Keratinocyte (primary cell): ENCODE measurements at regions not wholly inside any gene's neighbourhood (a gene's known extent, or its start where the extent isn't known, plus 50 kb on each side); places are given as distances from the start of the nearest gene placed in this dataset.
A peak's percentile ranks its signal among the peaks of the same experiment; 100 is the strongest.

Experiments used
- DNase-seq: peaks from one replicate; pipeline ENCODE4 v3.0.0-alpha.2; 2011; ENCODE audit warnings: low read depth, missing footprints, low spot score
- FAIRE-seq: peaks from 2 replicates; lab custom pipeline; 2011; peaks lifted over from hg19 to GRCh38; lab: Jason Lieb, UNC
- H2AFZ ChIP-seq: 2 replicates; pipeline ENCODE4 v1.6.0; 2012; ENCODE audit warnings: low read length, control low read depth, inconsistent platforms; ENCODE audit not compliant: control insufficient read depth
- H3K27ac ChIP-seq: 2 replicates; pipeline ENCODE4 v1.5.1; 2011; ENCODE audit warnings: low read length; ENCODE audit not compliant: control insufficient read depth, insufficient read depth
- H3K27me3 ChIP-seq: 3 replicates; pipeline ENCODE4 v1.6.0; 2011; ENCODE audit warnings: low read length; ENCODE audit not compliant: control insufficient read depth, insufficient read depth; ENCODE audit errors: extremely low read depth
- H3K36me3 ChIP-seq, 2 experiments: 2 replicates in 1 of 2; 3 replicates in 1 of 2; pipeline ENCODE4 v1.5.1; 2011; ENCODE audit warnings: low read length in 2 of 2, mild to moderate bottlenecking in 1 of 2; ENCODE audit not compliant: control insufficient read depth in 2 of 2, insufficient read depth in 2 of 2; ENCODE audit errors: extremely low read depth in 1 of 2
- H3K4me1 ChIP-seq: 3 replicates; pipeline ENCODE4 v1.5.1; 2011; ENCODE audit warnings: low read length; ENCODE audit not compliant: control insufficient read depth, insufficient read depth; ENCODE audit errors: extremely low read depth
- H3K4me2 ChIP-seq: 3 replicates; pipeline ENCODE4 v1.6.0; 2011; ENCODE audit warnings: low read depth, low read length; ENCODE audit not compliant: control insufficient read depth, insufficient read depth; ENCODE audit errors: extremely low read depth
- H3K4me3 ChIP-seq, 3 experiments: fragments of 200-600 bp in 1 of 3; sonication (generic) in 1 of 3; 2 replicates in 2 of 3; 3 replicates in 1 of 3; pipeline ENCODE4 v1.5.1; 2011 to 2016; ENCODE audit warnings: low read length in 3 of 3, mild to moderate bottlenecking in 3 of 3, control low read depth in 2 of 3, inconsistent platforms in 1 of 3, low read depth in 1 of 3, mixed read lengths in 1 of 3, mixed run types in 1 of 3, moderate library complexity in 1 of 3; ENCODE audit not compliant: control insufficient read depth in 2 of 3, insufficient read depth in 2 of 3; ENCODE audit errors: extremely low read depth in 1 of 3
- H3K79me2 ChIP-seq: 2 replicates; pipeline ENCODE4 v1.6.0; 2012; ENCODE audit warnings: low read length; ENCODE audit not compliant: control insufficient read depth, insufficient read depth
- H3K9ac ChIP-seq: 3 replicates; pipeline ENCODE4 v1.6.0; 2011; ENCODE audit warnings: low read length; ENCODE audit not compliant: control insufficient read depth, insufficient read depth; ENCODE audit errors: extremely low read depth
- H3K9me1 ChIP-seq: 3 replicates; pipeline ENCODE4 v1.6.0; 2011; ENCODE audit warnings: low read length; ENCODE audit not compliant: control insufficient read depth, insufficient read depth; ENCODE audit errors: extremely low read depth
- H3K9me3 ChIP-seq: 2 replicates; pipeline ENCODE4 v1.5.1; 2012; ENCODE audit warnings: low read depth, low read length; ENCODE audit not compliant: control insufficient read depth
- H4K20me1 ChIP-seq: 3 replicates; pipeline ENCODE4 v1.6.0; 2011; ENCODE audit warnings: low read length; ENCODE audit not compliant: control insufficient read depth, insufficient read depth; ENCODE audit errors: extremely low read depth
- EZH2 ChIP-seq: IDR thresholded peaks from one replicate; pipeline ENCODE4 v1.6.1; 2012; ENCODE audit warnings: inconsistent platforms, mild to moderate bottlenecking, low read length, moderate library complexity
- dilution Hi-C: fragments of 300-500 bp; cut with MboI; formaldehyde crosslinking; loops from one replicate; pipeline ENCODE4 v1.7.0; 2020; ENCODE audit warnings: low sequenced_read_pairs; ENCODE audit not compliant: extremely low pct_ligation_motif_present
- TF ChIP-seq, protein P1 (sequence below), 3 experiments: IDR thresholded peaks in 1 of 3; conservative IDR thresholded peaks in 1 of 3; optimal IDR thresholded peaks in 1 of 3; 2 replicates in 2 of 3; 3 replicates in 1 of 3; pipeline versions ENCODE3 to v1.5.1; 2011; ENCODE audit warnings: low read length in 3 of 3, mild to moderate bottlenecking in 3 of 3, moderate library complexity in 2 of 3, control low read depth in 1 of 3, inconsistent platforms in 1 of 3; ENCODE audit not compliant: insufficient read depth in 2 of 3; ENCODE audit errors: extremely low read depth in 1 of 3

DNA sequence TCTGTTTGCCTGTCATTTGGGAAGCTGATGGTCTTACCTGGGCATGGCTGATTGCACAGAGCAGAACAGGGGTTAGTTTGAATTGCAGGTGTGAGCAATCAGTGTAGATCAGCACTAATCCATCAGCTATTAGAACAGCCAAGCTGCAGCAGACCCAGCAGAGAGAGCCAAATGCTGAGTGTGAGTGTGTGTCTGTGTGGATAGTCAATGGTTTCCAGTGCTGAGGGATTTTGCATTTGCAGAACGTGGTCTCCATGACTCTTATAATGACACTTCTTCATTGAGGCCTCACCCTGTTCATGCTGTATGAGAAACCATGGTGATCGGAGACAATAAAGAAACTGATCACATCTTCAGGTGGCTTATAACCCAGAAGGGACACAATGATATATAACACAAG, 312.1 kb downstream of the SOX2 start:
- Histone ChIP-seq H3K9me1 (no peaks in the 10 kb centered on the region), H3K4me3 (no peak overlapping the region), H4K20me1 (no peaks in the 10 kb centered on the region), H3K4me1 (peaks cover 10% of the 10 kb centered on the region), H3K27ac (no peak overlapping the region), H3K4me2 (no peak overlapping the region), H3K9me3 (no peaks in the 10 kb centered on the region), H3K9ac (no peak overlapping the region), H3K27me3 (no peaks in the 10 kb centered on the region), H3K36me3 (no peaks in the 10 kb centered on the region), H2AFZ (no peak overlapping the region), H3K79me2 (no peaks in the 10 kb centered on the region)
- TF ChIP-seq, protein P1, sequence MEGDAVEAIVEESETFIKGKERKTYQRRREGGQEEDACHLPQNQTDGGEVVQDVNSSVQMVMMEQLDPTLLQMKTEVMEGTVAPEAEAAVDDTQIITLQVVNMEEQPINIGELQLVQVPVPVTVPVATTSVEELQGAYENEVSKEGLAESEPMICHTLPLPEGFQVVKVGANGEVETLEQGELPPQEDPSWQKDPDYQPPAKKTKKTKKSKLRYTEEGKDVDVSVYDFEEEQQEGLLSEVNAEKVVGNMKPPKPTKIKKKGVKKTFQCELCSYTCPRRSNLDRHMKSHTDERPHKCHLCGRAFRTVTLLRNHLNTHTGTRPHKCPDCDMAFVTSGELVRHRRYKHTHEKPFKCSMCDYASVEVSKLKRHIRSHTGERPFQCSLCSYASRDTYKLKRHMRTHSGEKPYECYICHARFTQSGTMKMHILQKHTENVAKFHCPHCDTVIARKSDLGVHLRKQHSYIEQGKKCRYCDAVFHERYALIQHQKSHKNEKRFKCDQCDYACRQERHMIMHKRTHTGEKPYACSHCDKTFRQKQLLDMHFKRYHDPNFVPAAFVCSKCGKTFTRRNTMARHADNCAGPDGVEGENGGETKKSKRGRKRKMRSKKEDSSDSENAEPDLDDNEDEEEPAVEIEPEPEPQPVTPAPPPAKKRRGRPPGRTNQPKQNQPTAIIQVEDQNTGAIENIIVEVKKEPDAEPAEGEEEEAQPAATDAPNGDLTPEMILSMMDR (optimal IDR thresholded peaks at IDR 0.05 in 1 of 3, IDR thresholded peaks at IDR 0.05 in 1 of 3, conservative IDR thresholded peaks at IDR 0.05 in 1 of 3; ENCODE audit: extremely low read depth in 1 of 3, insufficient read depth in 2 of 3, low read length in 3 of 3) = no peak
- TF ChIP-seq EZH2 = no peak
- DNase-seq (no peak), FAIRE-seq (no peak)
- dilution Hi-C loops = no loop called here

DNA sequence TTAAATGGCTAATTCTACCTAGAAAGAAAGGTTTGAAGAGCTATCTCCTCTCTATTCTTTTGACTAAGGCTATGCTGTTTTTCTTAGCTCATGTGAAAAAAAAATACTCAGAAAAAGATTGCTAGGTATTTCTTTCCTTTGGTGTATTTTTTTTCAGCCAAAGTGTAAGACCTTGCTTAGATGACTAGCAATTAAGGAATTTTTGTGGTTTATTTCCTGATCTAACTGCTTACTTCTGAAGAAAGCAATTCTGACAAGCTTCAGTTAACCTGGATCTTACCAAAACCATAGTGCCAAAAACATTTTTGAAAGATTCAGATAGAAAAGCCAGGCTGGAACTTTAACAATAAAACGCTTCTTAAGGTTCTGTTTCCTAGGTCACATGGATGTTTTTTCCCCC, 315.6 kb downstream of the SOX2 start:
- Histone ChIP-seq H3K79me2 (no peaks in the 10 kb centered on the region), H3K27me3 (no peaks in the 10 kb centered on the region), H3K9me1 (no peaks in the 10 kb centered on the region), H3K9me3 (no peaks in the 10 kb centered on the region), H3K4me3 (no peak overlapping the region), H4K20me1 (no peaks in the 10 kb centered on the region), H3K4me2 (peak overlapping the region; percentile 55), H3K27ac (no peak overlapping the region), H3K36me3 (no peaks in the 10 kb centered on the region), H3K9ac (no peak overlapping the region), H2AFZ (peak overlapping the region; percentile 53), H3K4me1 (peaks cover 10% of the 10 kb centered on the region)
- dilution Hi-C loops = no loop called here
- DNase-seq (peak; percentile 1), FAIRE-seq (no peak)
- TF ChIP-seq, protein P1 (optimal IDR thresholded peaks at IDR 0.05 in 1 of 3, IDR thresholded peaks at IDR 0.05 in 1 of 3, conservative IDR thresholded peaks at IDR 0.05 in 1 of 3; ENCODE audit: extremely low read depth in 1 of 3, insufficient read depth in 2 of 3, low read length in 3 of 3) = no peak
- no peak for TF ChIP-seq EZH2
